NOMO-1 treated with DMSO at 0.1 percent for 48 hours (cell line): ENCODE measurements at regions not wholly inside any gene's neighbourhood (a gene's known extent, or its start where the extent isn't known, plus 50 kb on each side); places are given as distances from the start of the nearest gene placed in this dataset.
"Not testable (repeated sequence)": the region's sequence is repeated elsewhere in the genome, so short reads cannot be mapped to it uniquely, and the experiment has no call there.

Experiments
- DNase-seq: peaks from one replicate; lab custom pipeline; 2025; ENCODE audit not compliant: unreplicated experiment; lab: John Stamatoyannopoulos, UW

DNA sequence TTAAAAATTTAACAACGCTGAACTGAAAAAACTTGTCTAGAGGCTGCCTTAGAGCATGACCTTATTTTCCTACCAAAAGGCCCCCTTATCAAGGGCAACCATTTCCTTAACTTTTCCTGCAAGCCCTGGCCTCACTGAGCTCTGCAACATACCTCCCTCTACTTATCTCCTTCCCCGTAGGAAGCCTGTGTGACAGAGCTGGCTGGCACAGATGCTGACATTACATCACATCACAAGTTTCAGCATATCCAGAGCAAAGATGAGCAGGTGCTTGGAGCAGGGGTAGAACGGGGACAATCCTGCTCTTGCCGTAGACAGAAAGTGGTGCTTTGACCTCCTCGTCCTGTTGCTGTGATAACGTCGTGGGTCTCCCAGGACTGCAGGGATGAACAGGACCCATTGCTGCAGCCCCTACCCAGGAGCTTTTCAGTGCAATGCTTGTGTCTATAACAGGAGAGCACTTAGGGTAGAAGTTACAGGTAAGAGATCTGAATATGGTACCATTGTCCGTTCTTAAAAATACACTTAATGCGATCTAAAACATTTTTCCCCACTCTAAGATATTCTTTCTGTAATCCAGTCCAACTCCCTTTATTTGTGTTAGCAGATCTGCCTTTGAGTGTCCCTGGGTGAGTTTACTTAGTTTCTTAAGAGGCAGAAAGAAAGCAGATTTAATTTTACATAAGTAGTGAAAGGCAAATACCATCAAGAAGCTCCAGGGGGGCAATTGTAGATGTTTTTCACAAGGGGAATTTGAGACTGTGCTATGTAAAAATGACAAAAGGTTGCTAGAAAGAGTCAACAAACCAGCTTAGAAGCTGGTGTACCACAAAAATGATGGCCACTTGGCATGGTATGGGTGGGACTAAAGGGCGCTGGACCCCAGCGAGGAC lies 101.9 kb upstream of the EFNA5 start:
- no peak for DNase-seq

- no peak for DNase-seq
Observed at GRCh38 chr5:107771926-107772325, 101.2 kb upstream of the EFNA5 start.

DNA sequence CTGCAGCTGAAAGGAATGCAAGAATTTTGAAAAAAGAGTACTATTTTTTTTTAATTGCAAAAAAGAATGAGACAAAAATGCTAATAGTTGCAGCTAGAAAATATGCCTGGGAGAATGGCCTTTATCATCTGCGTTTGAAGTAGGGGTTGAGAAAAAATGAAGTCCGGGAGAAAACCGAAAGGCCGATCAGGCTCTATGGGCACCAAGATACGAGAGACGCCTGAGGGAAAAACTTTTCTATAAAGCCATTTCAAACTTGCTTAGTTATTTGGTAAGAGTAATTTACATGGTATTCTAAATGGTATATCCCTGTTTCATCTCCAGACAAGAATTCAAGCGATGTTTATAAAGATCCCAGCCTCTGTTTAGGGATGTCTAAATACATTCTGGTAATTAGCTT lies 99.3 kb upstream of the EFNA5 start:
- DNase-seq, result no peak

GRCh38 chr5:107769519-107769918 lies 98.8 kb upstream of the EFNA5 start:
- DNase-seq, result no peak

DNA sequence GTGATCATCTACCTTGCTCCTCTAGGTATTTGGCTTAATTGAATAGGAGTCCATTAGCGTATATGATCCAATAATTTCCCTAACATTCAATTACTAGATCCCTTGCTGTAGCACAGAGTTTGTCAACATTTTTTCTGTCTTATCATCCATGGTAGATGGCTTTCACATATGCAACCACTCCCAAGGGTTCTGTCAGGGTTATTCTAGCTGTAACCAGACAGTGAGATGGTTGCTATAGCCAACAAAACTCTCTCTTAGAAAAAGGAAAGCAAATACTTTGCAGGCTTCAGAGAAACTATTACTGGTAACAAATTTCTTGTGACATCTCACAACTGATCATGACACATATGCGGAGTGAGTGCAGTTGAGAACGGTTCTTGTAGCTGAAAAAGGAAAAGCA lies 96.2 kb upstream of the EFNA5 start:
- no peak for DNase-seq

DNA sequence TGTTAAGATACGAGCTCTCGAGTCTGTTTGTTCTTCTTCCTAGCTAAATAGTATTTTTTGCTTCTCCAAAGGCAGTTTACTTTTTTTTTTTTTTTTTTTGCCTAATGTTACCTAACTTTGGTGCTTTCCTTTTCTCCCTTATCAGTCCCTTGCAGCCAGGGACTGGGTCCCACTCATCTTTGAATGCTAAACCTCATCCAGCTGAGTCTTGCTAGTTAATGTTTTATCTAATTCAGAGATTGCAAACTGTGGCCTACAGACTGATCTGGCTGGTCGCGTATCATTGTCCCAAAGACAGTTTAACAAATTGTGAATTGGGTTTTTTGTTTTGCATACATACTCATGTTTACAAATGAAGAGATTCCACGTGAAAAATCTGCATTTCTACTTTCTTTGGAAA lies 95.7 kb upstream of the EFNA5 start:
- no peak for DNase-seq

GRCh38 chr5:107765805-107766063 lies 95.0 kb upstream of the EFNA5 start:
- DNase-seq, result no peak

GRCh38 chr5:107764976-107765804 lies 94.5 kb upstream of the EFNA5 start:
- DNase-seq, result no peak

- DNase-seq, result no peak
Observed at GRCh38 chr5:107764282-107764681, 93.5 kb upstream of the EFNA5 start.

GRCh38 chr5:107753427-107753826 lies 82.7 kb upstream of the EFNA5 start:
- DNase-seq, result no peak

- DNase-seq, result no peak
Observed at GRCh38 chr5:107744418-107745330, 73.9 kb upstream of the EFNA5 start.

DNA sequence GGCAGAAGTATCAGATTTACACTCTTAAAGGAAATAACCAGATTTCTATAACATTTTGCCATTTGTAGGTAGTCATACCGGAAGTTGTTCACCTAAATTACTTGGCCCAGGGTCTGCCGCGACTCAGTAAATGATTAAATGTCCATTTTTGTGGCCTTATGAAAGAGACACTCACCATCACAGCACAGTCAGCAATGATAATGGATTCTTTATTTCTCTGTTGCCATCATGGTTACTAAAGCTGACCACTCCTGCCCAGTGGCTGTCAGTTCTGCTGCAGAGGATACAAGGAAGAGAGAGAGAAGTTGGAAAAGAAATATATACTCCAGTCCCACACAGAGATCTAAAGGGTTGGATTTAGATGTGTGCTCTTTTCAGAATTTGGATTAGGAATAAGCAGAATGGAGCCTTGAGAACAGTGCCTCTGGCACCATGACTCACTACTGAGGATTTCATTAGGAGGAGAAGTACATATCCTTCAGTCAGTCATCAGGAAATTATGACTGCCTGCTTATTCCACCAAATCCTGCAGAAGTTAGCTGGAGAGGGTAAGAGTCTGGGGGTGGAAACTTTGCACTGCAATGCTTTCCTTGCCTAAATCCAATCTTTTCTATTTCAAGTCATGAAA lies 72.8 kb upstream of the EFNA5 start:
- no peak for DNase-seq

DNA sequence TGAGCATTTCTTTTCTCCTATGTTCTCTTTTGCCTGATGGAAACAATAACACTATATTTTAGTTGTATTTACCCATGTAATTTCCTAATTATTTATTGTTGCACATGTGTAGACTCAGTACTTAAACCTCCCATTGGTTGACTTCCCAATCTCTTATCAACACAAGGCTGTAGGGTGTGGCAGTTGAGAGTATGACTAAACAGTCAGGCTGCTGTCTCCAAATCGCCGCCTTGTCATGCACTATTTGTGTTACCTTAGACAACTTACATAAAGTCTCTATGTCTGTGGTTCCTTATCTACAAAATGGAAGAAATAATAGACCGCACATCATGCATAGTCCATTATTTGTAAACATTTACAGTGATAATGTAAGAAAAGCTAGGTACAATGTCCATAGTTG lies 68.9 kb upstream of the EFNA5 start:
- no peak for DNase-seq

- no peak for DNase-seq
Observed at GRCh38 chr5:107736638-107737037, 65.9 kb upstream of the EFNA5 start.

- DNase-seq, result not testable (repeated sequence)
Observed at GRCh38 chr5:107736089-107736488, 65.4 kb upstream of the EFNA5 start.

DNA sequence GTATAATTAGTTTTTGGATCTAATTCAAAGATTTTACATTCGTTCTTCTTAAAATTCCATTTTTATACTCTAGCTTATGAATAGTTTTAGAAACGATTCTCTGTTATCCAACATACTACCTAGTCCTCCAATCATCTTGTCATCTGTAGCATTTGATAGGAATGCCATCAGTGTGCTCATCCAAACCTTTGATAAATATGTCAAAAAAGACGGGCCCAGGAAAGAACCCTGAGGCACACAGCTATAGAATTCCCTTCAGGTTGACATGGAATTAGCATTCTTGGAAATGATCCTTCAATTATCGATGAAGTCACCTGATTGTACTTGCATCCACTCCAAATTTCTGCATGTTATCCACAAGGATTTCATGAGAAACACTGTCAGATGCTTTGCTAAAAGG lies 64.8 kb upstream of the EFNA5 start:
- no peak for DNase-seq

GRCh38 chr5:107726896-107727295 lies 56.2 kb upstream of the EFNA5 start:
- no peak for DNase-seq

DNA sequence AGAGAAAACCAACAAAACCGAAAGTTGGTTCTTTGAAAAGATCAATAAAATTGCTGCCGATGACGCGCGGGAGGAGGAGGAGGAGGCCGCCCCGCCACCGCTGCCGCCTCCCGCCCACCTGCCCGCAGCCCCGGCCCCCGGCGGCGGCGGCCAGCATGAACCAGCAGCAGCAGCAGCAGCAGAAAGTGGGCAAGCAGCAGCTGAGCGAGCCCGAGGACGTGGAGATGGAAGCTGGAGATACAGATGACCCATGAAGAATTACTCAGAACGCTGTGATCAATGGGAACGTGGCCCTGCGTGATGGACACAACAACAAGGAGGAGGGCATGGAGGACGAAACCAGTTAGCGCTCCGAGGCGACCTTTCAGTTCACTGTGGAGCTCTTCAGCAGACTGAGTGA lies 53.9 kb upstream of the EFNA5 start:
- DNase-seq, result no peak

DNA sequence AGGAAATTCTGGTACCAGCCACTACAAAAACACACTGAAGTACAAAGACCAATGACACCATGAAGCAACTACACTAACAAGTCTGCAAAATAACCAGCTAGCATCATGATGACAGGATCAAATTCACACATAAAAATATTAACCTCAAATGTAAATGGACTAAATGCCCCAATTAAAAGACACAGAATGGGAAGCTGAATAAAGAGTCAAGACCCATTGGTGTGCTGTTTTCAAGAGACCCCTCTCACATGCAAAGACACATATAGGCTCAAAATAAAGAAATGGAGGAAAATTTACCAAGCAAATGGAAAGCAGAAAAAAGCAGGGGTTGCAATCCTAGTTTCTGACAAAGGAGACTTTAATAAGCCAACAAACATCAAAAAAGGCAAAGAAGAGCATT lies 50.5 kb upstream of the EFNA5 start:
- not testable (repeated sequence) for DNase-seq
